SH-SY5Y (cell line): ENCODE measurements at regions not wholly inside any gene's neighbourhood (a gene's known extent, or its start where the extent isn't known, plus 50 kb on each side); places are given as distances from the start of the nearest gene placed in this dataset.

ENCODE experiments used
- GATA2 ChIP-seq: IDR thresholded peaks from 2 replicates; pipeline ENCODE4 v1.6.1; 2011; ENCODE audit warnings: mild to moderate bottlenecking, low read depth, low read length
- GATA3 ChIP-seq: IDR thresholded peaks from 2 replicates; pipeline ENCODE4 v1.6.1; 2011; ENCODE audit warnings: low read depth, mild to moderate bottlenecking, low read length, moderate library complexity

- TF ChIP-seq GATA3 (no peak), GATA2 (no peak)
Measured at GRCh38 chr21:27293239-27293638, 326.4 kb upstream of the ADAMTS5 start.
